H1 (cell line): ENCODE measurements at regions not wholly inside any gene's neighbourhood (a gene's known extent, or its start where the extent isn't known, plus 50 kb on each side); places are given as distances from the start of the nearest gene placed in this dataset.

Experiments
- CTCF ChIA-PET: fragments of 300-600 bp; sonication (Branson Sonifier 250); formaldehyde crosslinking; loops from one replicate; lab custom pipeline; 2021; ENCODE audit not compliant: partially characterized antibody; lab: Charles Lee
- POLR2A ChIA-PET: fragments of 300-600 bp; sonication (Branson Sonifier 250); formaldehyde crosslinking; loops from one replicate; lab custom pipeline; 2021; ENCODE audit warnings: inconsistent platforms; ENCODE audit not compliant: partially characterized antibody; lab: Charles Lee
- DNase-seq, 2 experiments: peaks; one replicate each; pipeline versions ENCODE4 v3.0.0 to v3.0.0-alpha.2; 2010 to 2022; ENCODE audit warnings: low spot score in 2 of 2, low read depth in 1 of 2, mixed read lengths in 1 of 2
- FAIRE-seq: peaks from 2 replicates; lab custom pipeline; 2011; peaks lifted over from hg19 to GRCh38; lab: Jason Lieb, UNC
- H2AFZ ChIP-seq: 2 replicates; pipeline ENCODE4 v1.8.1; 2012; ENCODE audit warnings: low read length, inconsistent platforms
- H2AK5ac ChIP-seq: 2 replicates; pipeline ENCODE4 v1.6.1; 2013; ENCODE audit warnings: low read depth, low read length
- H2BK120ac ChIP-seq: replicated peaks from 2 replicates; pipeline ENCODE3; 2013; ENCODE audit warnings: low read depth, low read length, inconsistent platforms
- H2BK12ac ChIP-seq: 2 replicates; pipeline ENCODE4 v1.6.1; 2013; ENCODE audit warnings: low read depth, low read length
- H2BK15ac ChIP-seq: 2 replicates; pipeline ENCODE4 v1.6.1; 2013; ENCODE audit warnings: low read length
- H2BK20ac ChIP-seq: 2 replicates; pipeline ENCODE4 v1.6.1; 2013; ENCODE audit warnings: low read length
- H2BK5ac ChIP-seq: 2 replicates; pipeline ENCODE4 v1.6.1; 2013; ENCODE audit warnings: low read depth, low read length
- H3K14ac ChIP-seq: 2 replicates; pipeline ENCODE4 v1.6.1; 2013; ENCODE audit warnings: inconsistent platforms; ENCODE audit not compliant: insufficient read length
- H3K18ac ChIP-seq: 2 replicates; pipeline ENCODE4 v1.6.1; 2013; ENCODE audit warnings: low read length; ENCODE audit errors: extremely low read depth
- H3K23ac ChIP-seq: 2 replicates; pipeline ENCODE4 v1.6.1; 2013; ENCODE audit warnings: inconsistent platforms; ENCODE audit not compliant: insufficient read length
- H3K23me2 ChIP-seq: 2 replicates; pipeline ENCODE4 v1.6.1; 2013; ENCODE audit warnings: low read depth, low read length
- H3K27ac ChIP-seq: 2 replicates; pipeline ENCODE4 v1.6.1; 2011; ENCODE audit warnings: low read depth, low read length, inconsistent platforms
- H3K27me3 ChIP-seq, 4 experiments: replicated peaks in 1 of 4; 1 replicate in 1 of 4; 2 replicates in 3 of 4; pipeline versions ENCODE4 v1.6.1 to v1.8.1; 2011 to 2013; ENCODE audit warnings: low read length in 3 of 4, mild to moderate bottlenecking in 3 of 4, inconsistent platforms in 2 of 4, mixed read lengths in 2 of 4, moderate library complexity in 1 of 4; ENCODE audit not compliant: control insufficient read depth in 3 of 4, insufficient read depth in 3 of 4; ENCODE audit errors: extremely low read depth in 1 of 4
- H3K36me3 ChIP-seq, 4 experiments: 2 replicates each; pipeline versions ENCODE4 v1.6.1 to v1.8.1; 2011 to 2013; ENCODE audit warnings: mild to moderate bottlenecking in 4 of 4, low read length in 3 of 4, moderate library complexity in 2 of 4, control low read depth in 1 of 4, inconsistent platforms in 1 of 4; ENCODE audit not compliant: insufficient read depth in 4 of 4, control insufficient read depth in 2 of 4
- H3K4ac ChIP-seq: replicated peaks from 2 replicates; pipeline ENCODE3; 2013; ENCODE audit warnings: low read length, low read depth, mixed read lengths, inconsistent platforms; ENCODE audit not compliant: insufficient read length
- H3K4me1 ChIP-seq, 4 experiments: replicated peaks in 1 of 4; 1 replicate in 1 of 4; 2 replicates in 3 of 4; pipeline versions ENCODE4 v1.6.1 to v1.8.1; 2011 to 2013; ENCODE audit warnings: low read length in 3 of 4, inconsistent platforms in 2 of 4, mixed read lengths in 1 of 4; ENCODE audit not compliant: insufficient read depth in 4 of 4, control insufficient read depth in 3 of 4
- H3K4me2 ChIP-seq, 2 experiments: 2 replicates each; pipeline versions ENCODE4 v1.6.1 to v1.8.1; 2011 to 2013; ENCODE audit warnings: low read depth in 2 of 2, low read length in 2 of 2, control low read depth in 1 of 2, inconsistent platforms in 1 of 2, mild to moderate bottlenecking in 1 of 2; ENCODE audit not compliant: insufficient read depth in 1 of 2
- H3K4me3 ChIP-seq, 4 experiments: fragments of 200-600, 300-600 bp in 1 of 4; sonication (generic), shearing (Covaris generic), sonication (Bioruptor Twin) in 1 of 4; 2 replicates each; pipeline versions ENCODE4 v1.5.1 to v1.8.1; 2011 to 2016; ENCODE audit warnings: low read length in 4 of 4, low read depth in 3 of 4, control low read depth in 2 of 4, inconsistent platforms in 2 of 4, mild to moderate bottlenecking in 2 of 4, mixed read lengths in 1 of 4, moderate library complexity in 1 of 4; ENCODE audit not compliant: insufficient read depth in 2 of 4; ENCODE audit errors: extremely low read depth in 1 of 4
- H3K56ac ChIP-seq: replicated peaks from 2 replicates; pipeline ENCODE3; 2013; ENCODE audit warnings: low read depth, mild to moderate bottlenecking, mixed read lengths, low read length, inconsistent platforms; ENCODE audit not compliant: insufficient read length
- H3K79me1 ChIP-seq: 2 replicates; pipeline ENCODE4 v1.6.1; 2013; ENCODE audit warnings: low read depth, low read length, control low read depth
- H3K79me2 ChIP-seq, 2 experiments: 2 replicates each; pipeline versions ENCODE4 v1.6.1 to v1.8.1; 2012 to 2013; ENCODE audit warnings: low read length in 2 of 2, mild to moderate bottlenecking in 2 of 2, inconsistent platforms in 1 of 2; ENCODE audit not compliant: insufficient read depth in 2 of 2, control insufficient read depth in 1 of 2
- H3K9ac ChIP-seq, 4 experiments: replicated peaks in 1 of 4; 1 replicate in 1 of 4; 2 replicates in 3 of 4; pipeline versions ENCODE4 v1.6.1 to v1.8.1; 2011 to 2013; ENCODE audit warnings: low read depth in 3 of 4, low read length in 3 of 4, control low read depth in 2 of 4, mild to moderate bottlenecking in 2 of 4, moderate library complexity in 2 of 4, inconsistent platforms in 1 of 4; ENCODE audit errors: extremely low read depth in 1 of 4
- H3K9me3 ChIP-seq, 2 experiments: 2 replicates each; pipeline versions ENCODE4 v1.6.1 to v1.8.1; 2012 to 2013; ENCODE audit warnings: mild to moderate bottlenecking in 2 of 2, moderate library complexity in 2 of 2, control low read depth in 1 of 2, inconsistent platforms in 1 of 2, low read depth in 1 of 2, low read length in 1 of 2, mixed read lengths in 1 of 2; ENCODE audit not compliant: insufficient read depth in 2 of 2
- H4K20me1 ChIP-seq, 2 experiments: replicated peaks in 1 of 2; 2 replicates each; pipeline versions ENCODE3 to v1.8.1; 2011 to 2013; ENCODE audit warnings: inconsistent platforms in 2 of 2, low read length in 2 of 2, mild to moderate bottlenecking in 1 of 2; ENCODE audit not compliant: insufficient read depth in 2 of 2, control insufficient read depth in 1 of 2
- H4K5ac ChIP-seq: 2 replicates; pipeline ENCODE4 v1.6.1; 2013; ENCODE audit warnings: low read length, low read depth, mixed read lengths, inconsistent platforms; ENCODE audit not compliant: insufficient read length
- H4K8ac ChIP-seq: 2 replicates; pipeline ENCODE4 v1.8.0; 2013; ENCODE audit warnings: mild to moderate bottlenecking, moderate library complexity, low read length, inconsistent platforms; ENCODE audit not compliant: insufficient read depth; ENCODE audit errors: extremely low read depth
- H4K91ac ChIP-seq: replicated peaks from 2 replicates; pipeline ENCODE3; 2013; ENCODE audit warnings: low read length, mixed read lengths, inconsistent platforms; ENCODE audit not compliant: insufficient read length
- EP300 ChIP-seq, 2 experiments: IDR thresholded peaks; 1 replicate in 1 of 2; 2 replicates in 1 of 2; pipeline ENCODE4 v1.6.1; 2011 to 2012; ENCODE audit warnings: low read depth in 2 of 2, low read length in 2 of 2, mild to moderate bottlenecking in 2 of 2, borderline replicate concordance in 1 of 2, inconsistent platforms in 1 of 2, moderate library complexity in 1 of 2
- HDAC2 ChIP-seq, 2 experiments: fragments of 300-600 bp in 1 of 2; sonication (generic) in 1 of 2; IDR thresholded peaks; 2 replicates each; pipeline ENCODE4 v1.6.1; 2011 to 2012; ENCODE audit warnings: low read depth in 2 of 2, low read length in 2 of 2, mild to moderate bottlenecking in 2 of 2, moderate library complexity in 2 of 2, borderline replicate concordance in 1 of 2, inconsistent platforms in 1 of 2
- HDAC6 ChIP-seq: IDR thresholded peaks from one replicate; pipeline ENCODE4 v1.7.1; 2012; ENCODE audit warnings: low read depth, mild to moderate bottlenecking, inconsistent platforms, low read length, moderate library complexity
- JUND ChIP-seq: IDR thresholded peaks from 2 replicates; pipeline ENCODE4 v1.6.1; 2011; ENCODE audit warnings: mild to moderate bottlenecking, improper control_type of control experiment, low read length
- POLR2AphosphoS5 ChIP-seq: IDR thresholded peaks from 2 replicates; pipeline ENCODE4 v1.6.1; 2011; ENCODE audit warnings: low read depth, low read length
- SIRT6 ChIP-seq: IDR thresholded peaks from one replicate; pipeline ENCODE4 v1.7.1; 2012; ENCODE audit warnings: low read length, inconsistent platforms
- SUZ12 ChIP-seq: fragments of 200-600 bp; sonication (generic); IDR thresholded peaks from 2 replicates; pipeline ENCODE4 v1.6.1; 2012; ENCODE audit warnings: mild to moderate bottlenecking, inconsistent platforms, low read length, moderate library complexity, mixed read lengths
- TCF12 ChIP-seq: IDR thresholded peaks from 2 replicates; pipeline ENCODE4 v1.6.1; 2011; ENCODE audit warnings: low read depth, mild to moderate bottlenecking, low read length
- WGBS, 2 experiments: shearing (Covaris generic) in 1 of 2; methylation state at CpG; one replicate each; pipeline versions ENCODE4 v1.1.6 to v1.1.7; 2013 to 2015; ENCODE audit warnings: low lambda C conversion rate in 2 of 2, mixed read lengths in 2 of 2, inconsistent platforms in 1 of 2, low coverage in 1 of 2, missing lambda C conversion rate in 1 of 2; ENCODE audit not compliant: insufficient replicate concordance in 2 of 2, insufficient coverage in 1 of 2, insufficient read length in 1 of 2; ENCODE audit errors: extremely low coverage in 1 of 2, missing lambda C conversion rate in 1 of 2; 5-methylcytosine and 5-hydroxymethylcytosine counted together

- Histone ChIP-seq H2AFZ (no peak overlapping the region), H3K79me1 (no peaks in the 10 kb centered on the region), H2BK12ac (no peak overlapping the region), H3K14ac (no peak overlapping the region), H2BK120ac (no peak overlapping the region), H3K79me2 (no peaks in the 10 kb centered on the region), H3K23ac (no peak overlapping the region), H3K56ac (no peak overlapping the region), H3K4me2 (no peak overlapping the region), H3K9ac (no peak overlapping the region), H3K27ac (no peak overlapping the region), H3K4me3 (no peak overlapping the region), H4K20me1 (no peaks in the 10 kb centered on the region), H2BK15ac (no peak overlapping the region), H2AK5ac (no peak overlapping the region), H3K18ac (no peak overlapping the region), H3K27me3 (no peaks in the 10 kb centered on the region), H3K4ac (no peak overlapping the region), H3K36me3 (no peaks in the 10 kb centered on the region), H2BK20ac (no peak overlapping the region), H4K91ac (no peak overlapping the region), H3K9me3 (no peaks in the 10 kb centered on the region; a peak in 1 of 4 replicates), H4K5ac (no peak overlapping the region), H2BK5ac (no peak overlapping the region), H3K23me2 (no peaks in the 10 kb centered on the region), H3K4me1 (0 out of 7 replicates have a peak, but pooled peaks cover 0 to 2% (median 0%) of the 10 kb centered on the region in 4 experiments), H4K8ac (no peak overlapping the region)
- no peak for FAIRE-seq
- ChIA-PET POLR2A (interaction anchor here (0.7 kb wide), 1 partner anchor 50 kb away, joined by 3 read pairs; no protein-coding TSS in a partner anchor), CTCF (interaction anchor here (0.6 to 1.7 kb wide), 3 partner anchors 53 to 134 kb away, joined by 3 read pairs; no protein-coding TSS in a partner anchor)
- TF ChIP-seq TCF12 = no peak
- no peak for TF ChIP-seq HDAC2 (IDR thresholded peaks at IDR 0.05; ENCODE audit: borderline replicate concordance in 1 of 2, low read depth in 2 of 2, low read length in 2 of 2)
- no peak for TF ChIP-seq POLR2AphosphoS5
- TF ChIP-seq EP300 (IDR thresholded peaks at IDR 0.05; ENCODE audit: borderline replicate concordance in 1 of 2, low read depth in 2 of 2, low read length in 2 of 2) = no peak
- no peak for TF ChIP-seq SUZ12
- no peak for TF ChIP-seq SIRT6
- TF ChIP-seq JUND = no peak
- no peak for TF ChIP-seq HDAC6
- no peak for DNase-seq
- 84% methylated on average over 3 of the region's 3 CpGs; no CpG with 5 or more reads in 1 of the 2 experiments for WGBS, 2 experiments
Observed at GRCh38 chr11:128235426-128235825, 351.9 kb downstream of the ETS1 start.
